ENCODE measurements at regions not wholly inside any gene's neighbourhood (a gene's known extent, or its start where the extent isn't known, plus 50 kb on each side); places are given as distances from the start of the nearest gene placed in this dataset.
"Not testable (repeated sequence)": the region's sequence is repeated elsewhere in the genome, so short reads cannot be mapped to it uniquely, and the experiment has no call there.

DNA sequence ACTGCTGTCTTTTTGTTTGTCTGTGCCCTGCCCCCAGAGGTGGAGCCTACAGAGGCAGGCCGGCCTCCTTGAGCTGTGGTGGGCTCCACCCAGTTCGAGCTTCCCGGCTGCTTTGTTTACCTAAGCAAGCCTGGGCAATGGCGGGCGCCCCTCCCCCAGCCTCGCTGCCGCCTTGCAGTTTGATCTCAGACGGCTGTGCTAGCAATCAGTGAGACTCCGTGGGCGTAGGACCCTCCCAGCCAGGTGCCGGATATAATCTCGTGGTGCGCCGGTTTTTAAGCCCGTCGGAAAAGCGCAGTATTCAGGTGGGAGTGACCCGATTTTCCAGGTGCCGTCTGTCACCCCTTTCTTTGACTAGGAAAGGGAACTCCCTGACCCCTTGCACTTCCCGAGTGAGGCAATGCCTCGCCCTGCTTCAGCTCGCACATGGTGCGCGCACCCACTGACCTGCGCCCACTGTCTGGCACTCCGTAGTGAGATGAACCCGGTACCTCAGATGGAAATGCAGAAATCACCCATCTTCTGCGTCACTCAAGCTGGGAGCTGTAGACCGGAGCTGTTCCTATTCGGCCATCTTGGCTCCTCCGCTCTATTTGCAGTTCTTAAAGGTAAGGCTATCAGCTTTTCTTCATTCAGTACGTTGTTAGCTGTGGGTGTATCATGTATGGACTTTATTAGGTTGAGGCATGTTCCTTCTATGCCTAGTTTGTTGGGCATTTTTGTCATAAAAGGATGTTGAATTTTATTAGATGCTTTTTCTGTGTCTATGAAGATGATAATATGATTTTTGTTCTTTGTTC is 178.3 kb downstream of the CDCA7 start:
- DNase-seq (ENCODE audit: low spot score); H3K9me3 Mint-ChIP-seq; H3K36me3 Mint-ChIP-seq (ENCODE audit: low read depth); H3K4me1 Mint-ChIP-seq (ENCODE audit: low read depth); H3K27ac Mint-ChIP-seq; intact Hi-C loops (cut with micrococcal nuclease); H3K4me3 Mint-ChIP-seq (ENCODE audit: low read depth): not testable (repeated sequence)
- peaks cover 10% of the 10 kb centered on the region for H3K27me3 Mint-ChIP-seq (ENCODE audit: low read depth)

DNA sequence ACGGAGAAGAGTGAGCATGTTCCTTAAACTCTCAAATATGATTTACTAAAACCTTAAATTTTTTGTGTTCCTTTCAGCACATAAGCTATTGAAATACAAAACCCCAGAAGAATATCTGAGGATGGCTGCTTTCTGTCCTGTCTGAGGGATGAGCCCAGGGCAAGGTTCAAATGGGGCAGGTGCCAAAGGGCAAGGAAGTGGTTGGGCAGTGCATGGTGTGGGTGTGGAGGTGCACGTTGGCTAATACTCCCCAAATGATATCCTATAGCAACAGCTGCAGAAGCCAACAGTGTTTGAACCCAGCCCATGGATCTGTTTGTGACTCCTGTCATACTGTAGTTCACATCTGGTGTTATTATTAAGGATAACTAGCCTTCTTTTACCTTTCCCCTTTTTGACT is 183.0 kb downstream of the CDCA7 start:
- Mint-ChIP-seq H3K4me3 (ENCODE audit: low read depth) (no peak overlapping the region), H3K9me3 (no peaks in the 10 kb centered on the region)
- no peak for DNase-seq (ENCODE audit: low spot score)

DNA sequence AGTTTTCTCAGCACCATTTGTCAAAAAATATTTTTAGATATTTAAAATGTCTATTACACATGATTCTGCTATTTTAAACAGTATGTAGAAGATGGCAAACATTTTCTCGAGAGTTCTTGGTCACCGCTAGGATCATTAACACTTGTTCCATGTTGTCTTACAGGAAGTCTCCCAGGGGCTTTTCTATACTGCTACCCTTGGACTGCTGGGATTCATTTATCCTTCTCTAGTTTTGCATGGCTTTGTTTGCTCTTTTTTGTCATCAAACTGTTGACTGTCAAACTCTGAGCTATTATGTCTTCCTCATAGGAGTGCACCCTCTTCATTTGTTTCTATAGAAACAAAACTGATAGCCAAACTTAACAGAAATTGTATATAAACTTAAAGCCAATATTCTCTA is 184.9 kb downstream of the CDCA7 start:
- Mint-ChIP-seq H3K4me3 (ENCODE audit: low read depth) (no peak overlapping the region), H3K9me3 (no peaks in the 10 kb centered on the region), H3K27me3 (ENCODE audit: low read depth) (peaks cover 12% of the 10 kb centered on the region), H3K36me3 (ENCODE audit: low read depth) (no peaks in the 10 kb centered on the region), H3K4me1 (ENCODE audit: low read depth) (no peaks in the 10 kb centered on the region), H3K27ac (no peak overlapping the region)
- intact Hi-C loops (cut with micrococcal nuclease): no loop called here
- no peak for DNase-seq (ENCODE audit: low spot score)

More for the DNA sequence above, 183.0 kb downstream of the CDCA7 start:
- intact Hi-C loops (cut with micrococcal nuclease): no loop called here
- H3K27me3 Mint-ChIP-seq (ENCODE audit: low read depth): peaks cover 10% of the 10 kb centered on the region
- no peaks in the 10 kb centered on the region for H3K4me1 Mint-ChIP-seq (ENCODE audit: low read depth)
- no peaks in the 10 kb centered on the region for H3K36me3 Mint-ChIP-seq (ENCODE audit: low read depth)
- H3K27ac Mint-ChIP-seq: no peak overlapping the region

DNA sequence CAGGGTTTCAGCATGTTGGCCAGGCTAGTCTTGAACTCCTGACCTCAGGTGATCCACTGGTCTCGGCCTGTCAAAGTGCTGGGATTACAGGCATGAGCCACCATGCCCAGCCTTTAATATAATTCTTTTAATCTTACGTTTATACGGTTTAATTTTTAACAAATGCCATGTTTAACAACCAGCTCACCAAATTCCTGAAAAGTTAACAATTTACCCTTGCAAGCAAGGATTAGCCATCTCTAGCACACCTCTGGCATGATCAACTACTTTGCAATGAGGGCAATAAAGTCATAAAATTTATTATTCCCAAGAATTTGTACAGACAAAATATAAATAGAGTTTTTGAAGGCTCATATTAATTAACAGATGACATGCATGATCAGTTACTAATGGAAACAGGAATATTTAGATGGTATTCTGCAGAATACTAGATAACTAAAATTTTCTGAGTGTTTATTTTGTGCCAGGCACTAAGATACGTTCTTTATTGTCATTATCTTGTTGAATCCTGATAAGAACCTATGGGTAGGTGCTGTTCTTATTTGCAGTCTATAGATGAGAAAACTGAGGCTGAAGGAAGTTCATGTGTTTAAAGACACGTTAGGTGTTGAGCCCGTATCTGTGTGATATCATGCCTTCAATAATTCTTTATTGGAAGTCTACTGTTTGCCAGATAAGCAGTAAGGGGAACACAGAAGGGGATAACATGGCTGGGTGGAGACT is 190.1 kb downstream of the CDCA7 start:
- H3K27me3 Mint-ChIP-seq (ENCODE audit: low read depth): peaks cover 15% of the 10 kb centered on the region
- peaks cover 2% of the 10 kb centered on the region for H3K4me1 Mint-ChIP-seq (ENCODE audit: low read depth)
- no peak overlapping the region for H3K4me3 Mint-ChIP-seq (ENCODE audit: low read depth)
- no peak overlapping the region for H3K27ac Mint-ChIP-seq
- no peaks in the 10 kb centered on the region for H3K9me3 Mint-ChIP-seq
- DNase-seq (ENCODE audit: low spot score): no peak
- intact Hi-C loops (cut with micrococcal nuclease): no loop called here
- H3K36me3 Mint-ChIP-seq (ENCODE audit: low read depth): no peaks in the 10 kb centered on the region

DNA sequence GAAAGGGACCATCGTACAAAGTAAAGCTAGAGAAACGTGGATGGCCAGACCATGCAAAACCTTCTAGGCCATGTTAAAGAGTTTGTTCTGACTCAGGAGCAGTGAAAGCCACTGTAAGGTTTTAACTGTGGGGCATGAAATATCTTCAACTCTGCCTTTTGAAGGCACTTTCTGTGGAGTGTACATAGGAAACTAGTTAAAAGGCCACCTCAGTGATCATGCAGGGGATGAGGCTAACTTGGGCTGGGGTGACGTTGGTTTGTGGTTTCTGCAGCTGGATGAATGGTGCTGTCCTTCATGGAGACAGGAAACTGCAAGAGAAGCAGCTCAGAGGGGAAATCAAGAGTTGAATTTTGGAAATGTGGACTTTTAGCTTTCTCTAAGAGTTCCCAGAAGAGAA is 190.7 kb downstream of the CDCA7 start:
- intact Hi-C loops (cut with micrococcal nuclease): no loop called here

DNA sequence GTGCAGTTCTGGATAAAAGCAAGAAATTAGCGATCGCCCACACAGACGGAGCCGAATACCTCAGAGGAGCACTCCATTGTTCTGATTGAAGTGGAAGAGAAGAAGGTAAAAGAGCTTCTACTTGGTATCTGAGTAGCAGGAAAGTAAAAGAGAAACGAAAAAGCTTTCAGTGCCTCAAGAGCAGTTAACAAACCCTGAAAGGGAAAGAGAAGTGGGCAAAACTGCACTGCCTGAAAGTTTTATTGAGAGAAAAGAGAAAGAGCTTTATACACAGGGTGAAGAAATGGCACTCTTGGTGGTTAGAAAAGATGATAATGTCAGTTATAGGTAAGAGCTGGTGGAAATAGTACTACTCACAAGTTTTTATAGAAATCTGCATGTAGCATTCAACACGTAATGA is 192.8 kb downstream of the CDCA7 start:
- intact Hi-C loops (cut with micrococcal nuclease): no loop called here
- Mint-ChIP-seq H3K27me3 (ENCODE audit: low read depth) (peaks cover 15% of the 10 kb centered on the region), H3K4me3 (ENCODE audit: low read depth) (no peak overlapping the region), H3K9me3 (no peaks in the 10 kb centered on the region), H3K36me3 (ENCODE audit: low read depth) (no peaks in the 10 kb centered on the region), H3K4me1 (ENCODE audit: low read depth) (peaks cover 2% of the 10 kb centered on the region), H3K27ac (no peak overlapping the region)
- no peak for DNase-seq (ENCODE audit: low spot score)

More for the DNA sequence above, 190.7 kb downstream of the CDCA7 start:
- H3K36me3 Mint-ChIP-seq (ENCODE audit: low read depth): no peaks in the 10 kb centered on the region
- H3K9me3 Mint-ChIP-seq: no peaks in the 10 kb centered on the region
- peaks cover 2% of the 10 kb centered on the region for H3K4me1 Mint-ChIP-seq (ENCODE audit: low read depth)
- no peak overlapping the region for H3K27ac Mint-ChIP-seq
- H3K27me3 Mint-ChIP-seq (ENCODE audit: low read depth): peaks cover 15% of the 10 kb centered on the region
- no peak for DNase-seq (ENCODE audit: low spot score)
- H3K4me3 Mint-ChIP-seq (ENCODE audit: low read depth): no peak overlapping the region

DNA sequence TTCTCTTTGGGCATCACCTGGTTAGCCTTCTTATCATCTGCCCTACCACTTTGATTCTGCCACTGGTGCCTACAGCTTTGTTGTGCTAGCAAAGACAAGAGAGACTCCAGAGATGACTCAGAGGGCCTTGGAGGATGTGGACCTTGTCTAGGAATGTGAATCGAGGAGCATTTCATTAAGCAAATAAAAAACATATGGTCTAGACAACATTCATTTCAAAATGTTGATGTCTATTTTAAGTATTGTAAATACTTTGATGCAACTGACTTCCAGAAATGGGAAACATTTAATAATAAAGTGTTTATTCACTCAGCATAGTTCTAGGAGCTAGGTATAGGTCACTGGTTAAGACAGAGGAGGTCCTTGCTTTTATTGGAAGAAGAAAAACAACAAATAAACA is 195.5 kb downstream of the CDCA7 start:
- H3K27ac Mint-ChIP-seq: no peak overlapping the region
- H3K4me3 Mint-ChIP-seq (ENCODE audit: low read depth): no peak overlapping the region
- no peaks in the 10 kb centered on the region for H3K36me3 Mint-ChIP-seq (ENCODE audit: low read depth)

DNA sequence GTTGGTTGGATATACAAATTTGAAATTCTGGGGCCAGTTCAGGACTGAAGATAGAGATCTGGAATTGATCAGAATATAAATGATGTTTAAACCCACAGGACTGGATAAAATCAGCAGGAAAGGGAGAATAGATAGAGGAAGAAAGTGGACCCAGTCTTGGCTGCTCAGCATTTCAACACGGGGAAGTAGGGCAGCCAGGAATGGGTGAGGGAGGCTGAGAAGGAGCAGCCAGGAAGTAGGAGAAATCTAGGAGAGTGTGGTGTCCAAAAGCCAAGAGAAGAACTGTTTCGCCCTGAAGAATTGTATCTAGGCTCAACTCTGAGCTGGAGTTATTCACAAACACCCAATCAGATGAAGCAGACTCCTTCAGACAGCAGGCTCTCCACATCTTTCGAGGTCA is 197.9 kb downstream of the CDCA7 start:
- Mint-ChIP-seq H3K27me3 (ENCODE audit: low read depth) (peaks cover 15% of the 10 kb centered on the region), H3K4me1 (ENCODE audit: low read depth) (no peaks in the 10 kb centered on the region), H3K27ac (no peak overlapping the region), H3K9me3 (no peaks in the 10 kb centered on the region), H3K4me3 (ENCODE audit: low read depth) (no peak overlapping the region), H3K36me3 (ENCODE audit: low read depth) (no peaks in the 10 kb centered on the region)
- no peak for DNase-seq (ENCODE audit: low spot score)
- intact Hi-C loops (cut with micrococcal nuclease): no loop called here

More for the DNA sequence above, 195.5 kb downstream of the CDCA7 start:
- intact Hi-C loops (cut with micrococcal nuclease): no loop called here
- peaks cover 15% of the 10 kb centered on the region for H3K27me3 Mint-ChIP-seq (ENCODE audit: low read depth)
- no peaks in the 10 kb centered on the region for H3K9me3 Mint-ChIP-seq
- peaks cover 2% of the 10 kb centered on the region for H3K4me1 Mint-ChIP-seq (ENCODE audit: low read depth)
- DNase-seq (ENCODE audit: low spot score): no peak

DNA sequence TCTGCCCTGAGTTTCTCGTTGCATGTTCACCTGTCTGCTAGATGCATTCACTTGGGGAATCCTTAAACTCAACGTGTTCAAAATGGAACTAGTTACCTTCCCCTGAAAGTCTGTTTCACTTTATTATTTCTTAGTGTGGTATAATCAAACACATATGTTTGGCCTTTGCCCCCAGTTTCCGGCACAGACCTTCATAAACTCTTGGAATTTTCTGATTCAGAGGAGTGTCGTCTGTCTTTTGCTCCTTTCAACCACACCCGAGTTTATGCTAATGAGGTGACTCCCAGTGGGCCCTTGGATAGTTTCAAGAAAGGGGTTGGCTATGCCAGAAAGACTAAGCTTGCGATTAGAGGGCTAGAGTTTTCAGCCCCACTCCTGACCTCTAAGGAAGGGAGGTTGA is 198.9 kb downstream of the CDCA7 start:
- Mint-ChIP-seq H3K4me1 (ENCODE audit: low read depth) (no peaks in the 10 kb centered on the region), H3K27ac (no peak overlapping the region), H3K4me3 (ENCODE audit: low read depth) (no peak overlapping the region), H3K9me3 (no peaks in the 10 kb centered on the region), H3K36me3 (ENCODE audit: low read depth) (no peaks in the 10 kb centered on the region), H3K27me3 (ENCODE audit: low read depth) (peaks cover 16% of the 10 kb centered on the region)
- DNase-seq (ENCODE audit: low spot score): no peak
- intact Hi-C loops (cut with micrococcal nuclease): no loop called here

DNA sequence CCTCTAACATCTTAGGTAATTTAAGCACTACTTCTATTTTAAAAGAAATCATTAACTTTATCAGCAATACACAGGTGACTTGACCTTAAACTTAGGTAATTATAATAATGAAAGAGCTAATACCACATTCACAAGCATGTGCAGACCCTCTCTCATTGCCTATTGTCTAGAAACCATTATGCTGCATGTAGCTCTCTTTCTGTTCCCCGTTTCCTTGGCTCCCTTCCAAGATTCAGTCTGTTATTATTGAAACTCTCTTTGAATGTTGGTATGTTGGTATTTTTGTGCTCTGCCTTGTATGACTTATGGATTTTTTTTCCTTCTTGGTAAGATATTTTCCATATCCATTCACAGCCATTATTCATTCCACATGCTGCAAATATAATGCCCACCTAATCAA is 201.2 kb downstream of the CDCA7 start:
- Mint-ChIP-seq H3K27me3 (ENCODE audit: low read depth) (peaks cover 14% of the 10 kb centered on the region), H3K4me1 (ENCODE audit: low read depth) (no peaks in the 10 kb centered on the region), H3K36me3 (ENCODE audit: low read depth) (no peaks in the 10 kb centered on the region), H3K27ac (no peak overlapping the region), H3K9me3 (no peaks in the 10 kb centered on the region), H3K4me3 (ENCODE audit: low read depth) (no peak overlapping the region)
- DNase-seq (ENCODE audit: low spot score): no peak
- intact Hi-C loops (cut with micrococcal nuclease): no loop called here

DNA sequence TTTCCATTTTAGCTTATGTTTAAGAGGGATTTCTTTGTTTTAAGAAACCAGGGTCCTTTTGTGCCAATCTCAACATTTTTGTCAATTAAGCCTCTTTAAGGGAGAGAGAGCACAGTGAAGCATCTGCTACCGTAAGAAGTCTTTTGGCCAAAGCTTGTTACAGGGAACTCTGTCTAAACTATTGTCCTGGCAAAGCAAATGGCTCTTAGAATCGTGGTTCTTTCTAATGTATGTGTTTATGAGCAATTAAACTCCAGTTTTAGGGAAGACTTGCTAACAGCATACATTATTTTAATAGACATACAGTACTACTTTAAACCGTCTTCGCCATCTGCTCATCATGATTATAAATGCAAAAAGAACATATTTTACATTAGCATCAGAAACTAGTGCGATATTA is 202.1 kb downstream of the CDCA7 start:
- Mint-ChIP-seq H3K9me3 (no peaks in the 10 kb centered on the region), H3K4me1 (ENCODE audit: low read depth) (no peaks in the 10 kb centered on the region), H3K27ac (no peak overlapping the region), H3K36me3 (ENCODE audit: low read depth) (no peaks in the 10 kb centered on the region), H3K4me3 (ENCODE audit: low read depth) (no peak overlapping the region), H3K27me3 (ENCODE audit: low read depth) (peaks cover 18% of the 10 kb centered on the region)
- intact Hi-C loops (cut with micrococcal nuclease): no loop called here
- no peak for DNase-seq (ENCODE audit: low spot score)

DNA sequence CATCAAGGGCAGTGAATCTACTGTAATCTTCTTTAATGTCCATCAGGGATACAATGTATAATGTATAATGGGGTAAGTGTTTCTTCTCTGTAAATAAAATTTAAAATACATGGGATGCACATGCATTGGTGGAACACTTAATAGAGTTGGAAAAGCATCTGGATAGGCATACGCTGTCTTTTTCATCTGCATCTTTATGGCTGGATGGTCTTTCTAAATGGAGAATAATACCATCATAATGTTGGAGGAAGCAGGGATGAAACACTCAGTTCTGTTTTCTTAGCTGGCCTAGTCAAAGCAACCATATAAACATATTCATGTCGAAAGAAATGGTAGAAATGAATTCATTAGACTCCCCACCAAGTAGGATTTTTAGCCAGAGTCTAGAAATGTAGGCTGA is 202.8 kb downstream of the CDCA7 start:
- Mint-ChIP-seq H3K27ac (no peak overlapping the region), H3K27me3 (ENCODE audit: low read depth) (peaks cover 19% of the 10 kb centered on the region), H3K9me3 (no peaks in the 10 kb centered on the region), H3K4me1 (ENCODE audit: low read depth) (no peaks in the 10 kb centered on the region), H3K36me3 (ENCODE audit: low read depth) (no peaks in the 10 kb centered on the region), H3K4me3 (ENCODE audit: low read depth) (no peak overlapping the region)
- no peak for DNase-seq (ENCODE audit: low spot score)
- intact Hi-C loops (cut with micrococcal nuclease): no loop called here

DNA sequence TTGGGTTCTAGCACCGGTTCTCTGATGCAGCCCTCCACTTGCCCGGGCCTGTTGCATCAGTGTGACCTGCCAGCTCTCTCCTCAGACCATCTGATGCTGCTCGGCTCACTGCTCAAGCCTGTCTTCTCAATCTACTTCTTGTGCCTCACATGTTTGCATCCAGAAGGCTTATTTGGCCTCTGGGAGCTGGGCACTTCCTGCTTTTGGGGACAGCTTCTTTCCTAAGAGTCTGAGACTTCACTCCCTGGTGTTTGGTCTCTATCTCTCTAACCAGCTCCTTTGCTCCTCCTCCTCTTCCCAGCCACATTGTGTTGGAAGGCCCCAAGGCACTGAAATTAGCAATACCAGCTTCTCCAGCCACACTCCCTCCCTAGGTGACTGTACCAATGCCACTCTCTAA is 212.8 kb downstream of the CDCA7 start:
- intact Hi-C loops (cut with micrococcal nuclease): no loop called here
- Mint-ChIP-seq H3K36me3 (ENCODE audit: low read depth) (no peaks in the 10 kb centered on the region), H3K27me3 (ENCODE audit: low read depth) (peaks cover 22% of the 10 kb centered on the region), H3K4me1 (ENCODE audit: low read depth) (peaks cover 3% of the 10 kb centered on the region), H3K27ac (no peak overlapping the region), H3K4me3 (ENCODE audit: low read depth) (no peak overlapping the region), H3K9me3 (no peaks in the 10 kb centered on the region)
- no peak for DNase-seq (ENCODE audit: low spot score)
